Hypothalamus (tissue), 51 donors: ENCODE measurements at regions not wholly inside any gene's neighbourhood (a gene's known extent, or its start where the extent isn't known, plus 50 kb on each side); places are given as distances from the start of the nearest gene placed in this dataset.
"Not testable (repeated sequence)": the region's sequence is repeated elsewhere in the genome, so short reads cannot be mapped to it uniquely, and the experiment has no call there.

ENCODE experiments used
- DNase-seq, 51 donors: peaks; one replicate each; lab custom pipeline; 2025; lab: John Stamatoyannopoulos, UW

GRCh38 chr9:42325142-42325541, 141.7 kb downstream of the SPATA31A6 start:
- not testable (repeated sequence) for DNase-seq

GRCh38 chr9:42325561-42325960, 142.1 kb downstream of the SPATA31A6 start:
- not testable (repeated sequence) for DNase-seq

GRCh38 chr9:42326482-42326881, 143.0 kb downstream of the SPATA31A6 start:
- DNase-seq, result not testable (repeated sequence)

- not testable (repeated sequence) for DNase-seq
Measured at GRCh38 chr9:42335342-42335741, 151.9 kb downstream of the SPATA31A6 start.

- DNase-seq, result not testable (repeated sequence)
Measured at GRCh38 chr9:42335984-42336657, 152.7 kb downstream of the SPATA31A6 start.

GRCh38 chr9:42338275-42338674, 154.8 kb downstream of the SPATA31A6 start:
- not testable (repeated sequence) for DNase-seq

- peak in 1 of 51 donors; percentile 1 for DNase-seq
Measured at GRCh38 chr9:42339671-42340434, 156.4 kb downstream of the SPATA31A6 start.

GRCh38 chr9:42340435-42340723, 156.9 kb downstream of the SPATA31A6 start:
- DNase-seq, result not testable (repeated sequence)

- DNase-seq, result not testable (repeated sequence)
Measured at GRCh38 chr9:42341860-42342259, 158.4 kb downstream of the SPATA31A6 start.

- DNase-seq, result not testable (repeated sequence)
Measured at GRCh38 chr9:42342297-42342696, 158.8 kb downstream of the SPATA31A6 start.

GRCh38 chr9:42344508-42344907, 161.0 kb downstream of the SPATA31A6 start:
- DNase-seq, result not testable (repeated sequence)

GRCh38 chr9:42346916-42347315, 163.5 kb downstream of the SPATA31A6 start:
- not testable (repeated sequence) for DNase-seq

- not testable (repeated sequence) for DNase-seq
Measured at GRCh38 chr9:42349181-42349580, 165.7 kb downstream of the SPATA31A6 start.

GRCh38 chr9:42350412-42350811, 167.0 kb downstream of the SPATA31A6 start:
- DNase-seq, result not testable (repeated sequence)

- not testable (repeated sequence) for DNase-seq
Measured at GRCh38 chr9:42357604-42358373, 174.3 kb downstream of the SPATA31A6 start.

- DNase-seq, result not testable (repeated sequence)
Measured at GRCh38 chr9:42358626-42359247, 175.3 kb downstream of the SPATA31A6 start.

- DNase-seq, result not testable (repeated sequence)
Measured at GRCh38 chr9:42364410-42365243, 181.2 kb downstream of the SPATA31A6 start.

- DNase-seq, result not testable (repeated sequence)
Measured at GRCh38 chr9:42365244-42365945, 181.9 kb downstream of the SPATA31A6 start.

- not testable (repeated sequence) for DNase-seq
Measured at GRCh38 chr9:42368279-42368881, 184.9 kb downstream of the SPATA31A6 start.
